ENCODE measurements at regions not wholly inside any gene's neighbourhood (a gene's known extent, or its start where the extent isn't known, plus 50 kb on each side); places are given as distances from the start of the nearest gene placed in this dataset.

DNA sequence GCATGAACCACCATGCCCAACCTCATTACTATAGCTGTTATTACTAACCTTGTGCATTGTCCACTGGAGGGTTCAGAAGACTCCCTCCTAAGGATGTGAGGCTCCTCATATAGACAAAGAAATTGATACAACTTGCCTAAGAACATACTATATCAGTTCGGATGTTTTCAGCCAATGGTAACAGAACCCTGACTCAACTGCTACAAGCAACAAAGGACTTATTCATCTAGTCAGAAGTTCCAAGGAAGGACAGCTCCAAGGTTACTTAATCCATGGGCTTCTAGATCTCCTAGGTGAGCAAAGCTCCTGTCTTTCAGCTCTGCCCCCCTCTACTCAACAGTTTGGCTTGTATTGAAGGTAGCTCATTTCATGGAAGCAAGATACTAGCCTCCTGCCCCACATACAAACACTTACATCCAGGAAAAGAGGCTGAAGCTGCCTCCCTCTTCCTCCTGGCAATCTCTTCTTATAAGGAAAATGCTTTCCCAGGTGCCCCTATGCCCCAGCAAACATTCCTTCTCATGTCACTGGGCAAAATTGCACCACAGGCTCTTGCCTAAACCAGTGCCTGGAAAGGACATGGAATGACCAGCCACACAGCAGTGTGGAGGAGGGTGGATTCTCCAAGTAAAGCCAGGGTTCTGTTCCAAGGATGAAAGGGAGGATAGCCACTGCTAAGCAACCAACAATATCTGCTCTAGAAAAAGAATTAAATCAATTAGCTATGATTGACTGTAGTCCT, 497.8 kb downstream of the FOXO1 start:
- no peak for DNase-seq (ENCODE audit: low spot score)

DNA sequence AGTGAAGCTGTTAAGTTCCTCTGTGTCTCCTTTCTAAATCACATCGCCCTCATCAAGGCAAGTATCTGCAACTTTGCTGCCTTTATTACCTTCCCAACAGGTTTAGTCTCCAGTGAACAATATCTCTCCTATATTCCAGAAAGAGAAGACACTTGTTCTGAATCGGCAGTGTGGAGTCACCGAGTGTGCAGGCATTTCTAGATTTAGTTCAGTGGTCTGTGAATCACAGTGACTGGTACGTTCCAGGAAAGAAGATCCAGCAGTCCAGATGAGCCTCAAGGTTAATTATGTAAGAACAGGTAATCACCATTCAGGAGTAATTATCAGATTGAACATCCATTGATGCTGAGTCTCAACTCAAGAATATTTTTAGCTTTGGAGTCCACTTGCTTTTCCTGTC, 497.0 kb downstream of the FOXO1 start:
- DNase-seq (ENCODE audit: low spot score) = no peak

DNA sequence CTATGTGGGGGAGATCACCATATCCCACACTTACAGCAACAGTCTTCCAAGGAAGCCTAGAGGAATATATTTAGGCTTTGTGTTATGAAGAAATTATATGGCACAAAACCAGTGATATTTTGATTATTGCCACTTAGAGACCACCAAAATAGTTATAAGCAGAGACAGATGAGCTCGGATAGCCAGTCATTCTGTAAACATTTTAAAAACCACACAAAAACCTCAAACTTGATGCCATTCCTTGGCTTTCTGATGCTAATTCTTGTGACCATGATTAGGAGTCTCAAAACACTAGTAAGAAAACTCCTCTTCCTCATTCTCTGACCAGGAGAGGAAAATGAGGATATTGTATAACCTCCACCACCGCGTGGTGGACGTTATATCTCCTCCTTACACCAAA, 496.4 kb downstream of the FOXO1 start:
- no peak for DNase-seq (ENCODE audit: low spot score)

DNA sequence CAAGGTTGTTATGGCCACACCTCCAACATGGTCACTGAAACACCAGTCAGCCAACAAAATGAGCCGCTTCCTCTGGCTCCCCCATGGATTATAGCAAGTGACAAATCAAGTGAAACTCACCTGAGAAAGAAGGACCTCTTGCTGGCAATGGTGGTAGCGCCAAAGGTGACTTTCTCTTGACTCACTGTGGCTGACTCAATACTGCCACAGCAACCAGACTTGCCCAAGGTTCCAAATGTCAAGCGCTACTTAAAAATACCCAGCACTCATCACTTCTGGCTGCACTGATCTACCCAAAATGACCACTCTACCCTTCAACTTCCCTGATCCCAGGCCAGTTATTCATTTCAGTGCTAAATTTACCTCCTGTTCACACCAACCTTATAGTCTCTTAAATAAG, 495.5 kb downstream of the FOXO1 start:
- DNase-seq (ENCODE audit: low spot score) = no peak

DNA sequence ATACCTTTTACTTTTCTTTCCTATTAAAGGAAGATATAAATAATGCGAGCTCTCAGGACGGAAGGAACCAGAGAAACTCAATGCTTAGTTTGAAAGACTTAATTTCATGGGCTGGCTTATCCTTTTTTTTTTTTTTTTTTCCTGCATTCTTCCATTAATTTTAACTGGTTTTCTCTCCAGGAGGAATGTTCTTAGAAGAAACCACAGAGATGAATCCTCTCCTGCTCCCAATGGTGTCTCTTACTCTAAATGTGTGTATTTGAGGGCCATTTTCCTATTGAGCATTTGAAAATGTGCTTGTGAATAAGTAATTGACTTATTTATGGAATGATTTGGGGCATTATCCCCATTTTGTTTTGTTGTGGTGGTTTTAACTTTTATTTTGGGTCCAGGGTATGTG, 494.9 kb downstream of the FOXO1 start:
- no peak for DNase-seq (ENCODE audit: low spot score)

DNA sequence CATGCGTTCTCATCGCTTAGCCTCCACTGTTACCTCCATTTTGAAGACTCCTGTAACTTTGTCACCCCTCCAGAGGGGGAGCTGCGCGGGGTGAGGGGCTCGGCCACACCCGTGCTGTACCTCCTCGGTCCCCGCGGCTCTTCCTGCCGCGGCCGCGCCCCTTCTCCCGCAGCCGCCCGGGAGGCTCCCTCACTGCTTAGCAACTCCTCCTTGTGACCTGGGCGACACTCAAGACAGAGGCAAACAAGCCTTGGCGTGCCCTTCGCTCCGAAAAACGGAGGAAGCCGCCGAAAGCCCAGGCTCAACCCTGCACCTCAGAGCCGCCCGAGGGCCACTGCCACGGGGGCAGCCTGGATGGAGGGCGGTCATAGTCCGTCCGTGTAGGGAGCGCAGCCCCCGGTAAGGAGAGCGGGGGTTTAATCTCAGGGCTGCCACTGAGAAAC, 494.3 kb downstream of the FOXO1 start:
- DNase-seq (ENCODE audit: low spot score) = no peak

DNA sequence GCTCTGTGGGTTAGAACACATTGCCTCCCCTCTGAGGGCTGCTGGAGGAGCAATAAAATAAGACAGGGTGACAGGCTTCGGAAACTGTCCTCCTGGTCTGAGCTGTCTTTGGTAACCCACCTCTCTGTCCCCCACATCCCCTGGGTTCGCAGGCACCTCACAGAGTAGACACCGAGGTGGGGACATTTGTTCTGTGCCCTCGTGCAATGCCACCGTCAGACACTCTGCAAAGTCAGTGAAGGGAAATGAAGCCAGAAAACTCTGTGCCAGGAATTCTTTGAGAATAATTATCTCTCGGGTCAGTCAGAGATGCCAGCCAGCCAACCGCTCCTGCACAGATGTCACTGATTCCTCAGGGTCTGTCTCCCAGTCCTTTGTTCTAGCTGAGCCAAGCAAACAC, 493.6 kb downstream of the FOXO1 start:
- DNase-seq (ENCODE audit: low spot score) = no peak

DNA sequence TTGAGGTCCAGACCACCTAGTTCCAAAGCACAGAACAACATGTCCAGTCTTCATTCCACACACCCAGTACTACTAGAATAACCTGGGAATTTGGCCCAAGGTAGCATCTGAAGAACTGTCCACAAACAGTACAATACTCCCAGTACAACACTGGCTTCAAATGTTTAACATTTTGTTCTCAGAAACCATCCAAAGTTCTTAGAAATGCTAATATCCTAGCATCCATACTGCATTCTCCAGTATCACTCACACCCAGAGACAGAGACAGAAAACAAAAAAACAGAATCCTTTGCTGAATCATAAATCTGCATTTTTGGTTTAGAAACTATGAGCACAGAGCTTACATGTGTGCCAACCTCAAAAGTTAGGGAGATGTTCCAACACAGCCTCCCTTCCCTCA, 490.8 kb downstream of the FOXO1 start:
- DNase-seq (ENCODE audit: low spot score) = no peak

DNA sequence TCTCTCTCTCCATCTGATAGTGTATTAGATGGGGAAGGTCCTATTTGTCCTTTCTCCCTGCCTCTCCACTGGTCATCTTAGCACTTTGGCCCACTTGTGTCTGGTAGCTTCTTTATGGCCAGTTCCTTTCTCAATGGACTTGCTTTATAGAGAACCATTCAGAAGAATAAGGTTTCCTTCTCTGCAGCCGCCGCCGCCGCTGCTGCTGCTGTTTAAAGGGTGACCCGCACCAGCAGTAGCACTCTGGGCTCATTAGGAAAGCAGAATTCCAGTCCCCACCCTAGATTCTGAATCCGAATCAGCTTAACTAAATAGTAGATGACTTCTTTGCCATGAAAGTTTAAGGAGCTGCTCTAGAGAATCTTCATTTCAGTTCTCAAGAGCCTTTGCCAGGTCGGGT, 490.2 kb downstream of the FOXO1 start:
- DNase-seq (ENCODE audit: low spot score) = no peak

DNA sequence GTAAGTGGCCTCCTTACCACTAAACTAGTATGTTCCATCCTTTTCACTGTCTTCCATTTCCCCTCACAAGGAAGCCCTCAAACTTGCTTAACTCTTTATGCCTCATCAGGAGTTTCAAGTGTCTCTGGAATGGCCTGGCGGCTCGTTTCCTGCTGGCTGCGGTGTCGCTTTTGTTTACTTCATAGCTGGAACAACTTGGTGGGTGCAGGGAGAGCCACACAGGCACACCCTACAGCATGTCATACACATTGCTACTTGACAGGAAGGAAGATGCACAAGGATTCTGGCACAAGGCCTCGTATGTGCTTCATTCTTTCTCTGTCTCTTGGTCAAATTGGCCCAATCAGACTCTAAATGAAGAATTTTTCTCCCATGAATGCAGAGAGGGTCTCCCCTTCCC, 488.3 kb downstream of the FOXO1 start:
- no peak for DNase-seq (ENCODE audit: low spot score)

DNA sequence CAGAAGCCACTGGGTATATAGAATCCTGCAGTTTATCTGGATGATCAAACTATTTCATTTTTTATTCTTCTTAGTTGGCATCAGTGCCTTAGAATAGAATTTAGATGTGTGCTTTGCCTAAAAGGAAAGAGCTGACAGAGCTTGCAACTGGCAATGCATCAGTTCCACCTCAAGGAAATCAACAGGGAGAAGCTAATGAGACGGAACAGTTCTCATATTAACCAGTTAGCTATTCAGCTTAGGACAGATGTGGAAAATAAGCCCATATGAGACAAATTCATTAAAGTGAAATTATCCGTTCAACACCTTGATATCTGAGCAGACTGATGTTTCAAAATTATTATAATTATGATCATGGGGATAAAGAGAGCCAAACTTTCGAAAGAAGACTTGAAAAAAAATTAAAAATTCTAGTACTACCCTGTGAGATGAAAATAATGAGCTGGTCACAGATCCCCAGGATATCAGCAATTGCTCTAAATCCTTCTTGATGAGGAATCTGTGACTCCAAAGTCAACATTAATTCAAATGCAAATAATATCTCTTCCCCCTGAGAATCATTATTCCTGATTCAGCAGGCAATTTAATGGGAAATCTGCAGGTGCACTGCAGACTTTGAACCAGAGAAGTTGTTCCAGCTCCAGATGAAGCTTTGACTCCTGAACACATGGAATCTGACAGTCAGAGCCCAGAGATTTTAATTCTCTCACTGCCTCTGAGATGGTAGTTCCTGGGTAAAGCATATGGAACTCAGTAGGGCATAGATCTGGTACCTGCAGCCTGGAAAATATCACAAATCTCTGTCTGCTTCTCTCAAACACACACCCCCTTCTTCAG, 486.8 kb downstream of the FOXO1 start:
- DNase-seq (ENCODE audit: low spot score) = no peak

DNA sequence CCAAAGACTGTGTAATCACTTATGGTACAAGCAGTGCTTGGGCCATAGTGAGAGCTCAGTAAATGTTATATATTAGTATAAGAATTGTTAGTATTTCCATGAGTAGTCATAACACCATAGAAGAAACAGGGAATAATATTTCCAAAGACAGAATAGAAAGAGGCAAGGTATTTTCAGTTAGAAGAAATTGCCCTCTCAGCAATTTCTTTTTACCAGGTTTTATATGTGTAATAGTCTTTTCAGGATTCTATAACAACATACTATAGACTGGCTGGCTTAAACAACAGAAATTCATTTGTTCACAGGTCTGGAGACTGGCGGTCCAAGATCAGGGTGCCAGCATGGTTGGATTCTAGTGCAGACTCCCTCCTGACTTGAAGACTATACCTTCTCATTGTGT, 485.7 kb downstream of the FOXO1 start:
- DNase-seq (ENCODE audit: low spot score) = no peak

DNA sequence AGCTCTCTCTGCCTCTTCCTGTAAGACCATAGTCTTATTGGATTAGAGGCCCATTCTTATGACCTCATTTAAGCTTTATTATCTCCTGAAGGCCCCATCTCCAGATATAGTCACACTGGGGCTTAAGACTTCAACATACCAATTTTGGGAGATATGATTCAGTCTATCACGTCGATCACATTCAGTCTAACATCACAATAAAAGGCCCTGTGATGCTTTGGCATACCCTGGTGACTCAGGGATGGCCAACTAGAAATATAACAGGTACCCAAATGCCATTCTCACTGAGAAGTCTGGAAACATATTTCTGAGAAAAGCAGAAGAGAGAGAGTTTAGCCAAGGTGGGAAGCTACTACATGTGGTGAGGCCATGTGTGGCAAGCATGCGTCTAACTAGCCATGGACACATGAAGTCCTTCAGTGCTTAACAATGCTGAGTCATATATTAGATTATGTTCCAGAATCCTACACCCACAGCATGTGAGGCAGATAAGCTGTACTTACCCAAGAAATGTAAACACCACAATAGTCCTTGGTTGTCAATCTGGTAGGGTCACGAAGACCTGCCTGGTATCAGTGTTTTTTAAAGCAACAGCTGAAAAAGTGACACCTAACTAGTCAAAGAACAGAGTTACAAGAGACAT, 485.1 kb downstream of the FOXO1 start:
- no peak for DNase-seq (ENCODE audit: low spot score)

DNA sequence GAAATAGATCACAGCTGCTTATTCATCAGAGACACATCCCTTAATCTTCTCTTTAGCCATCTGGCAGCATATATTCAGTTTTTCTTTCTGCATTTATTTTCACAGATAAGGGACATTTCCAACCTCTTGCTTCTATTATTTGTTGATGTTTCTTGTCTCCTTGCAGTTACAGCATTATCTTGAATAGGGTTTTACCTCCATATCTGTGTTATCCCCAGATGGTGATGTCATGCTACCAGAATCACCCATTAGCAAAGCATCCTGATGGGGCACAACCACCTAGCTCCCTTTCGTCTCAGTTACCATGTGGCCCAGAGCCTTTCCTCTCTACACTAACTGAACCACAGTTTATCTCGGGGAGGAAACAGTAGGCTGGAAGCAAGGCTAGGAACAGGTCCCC, 483.9 kb downstream of the FOXO1 start:
- DNase-seq (ENCODE audit: low spot score) = no peak

DNA sequence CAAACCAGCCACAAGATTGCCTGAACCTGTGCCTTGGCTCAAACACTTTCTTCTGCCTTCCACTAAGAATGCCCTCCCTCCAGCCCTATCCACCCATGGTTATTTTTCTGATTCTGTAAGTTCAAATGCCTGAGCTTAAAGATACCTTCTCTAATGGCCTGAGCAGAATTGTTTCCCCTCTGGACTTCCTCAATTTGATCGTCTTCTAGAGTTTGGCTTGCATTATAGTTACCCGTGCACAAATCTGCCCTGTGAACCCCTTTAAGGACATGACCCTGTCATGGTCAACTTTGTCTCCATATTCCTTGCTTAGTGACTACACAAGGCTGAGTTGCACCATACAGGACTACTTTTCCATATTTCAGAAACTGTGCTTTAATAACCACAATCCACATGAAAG, 481.0 kb downstream of the FOXO1 start:
- no peak for DNase-seq (ENCODE audit: low spot score)

DNA sequence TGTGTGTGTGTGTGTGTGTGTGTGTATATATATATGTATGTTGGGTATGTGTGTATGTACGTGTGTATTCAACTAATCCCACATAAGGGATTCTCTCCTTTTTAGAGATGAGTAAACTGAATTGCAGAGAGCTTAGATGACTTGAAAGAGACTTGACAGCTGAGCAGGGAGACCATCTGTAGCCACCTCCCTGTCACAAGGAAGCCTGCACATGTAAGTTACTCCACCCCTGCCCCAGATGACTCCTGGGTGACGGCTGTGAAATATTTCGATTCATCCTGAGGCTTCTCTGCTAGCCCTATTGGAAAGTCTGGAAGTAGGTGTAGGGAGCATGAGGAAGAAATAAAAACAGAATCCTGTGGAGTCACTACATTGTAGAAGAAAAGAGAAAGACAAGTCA, 480.4 kb downstream of the FOXO1 start:
- DNase-seq (ENCODE audit: low spot score) = no peak

DNA sequence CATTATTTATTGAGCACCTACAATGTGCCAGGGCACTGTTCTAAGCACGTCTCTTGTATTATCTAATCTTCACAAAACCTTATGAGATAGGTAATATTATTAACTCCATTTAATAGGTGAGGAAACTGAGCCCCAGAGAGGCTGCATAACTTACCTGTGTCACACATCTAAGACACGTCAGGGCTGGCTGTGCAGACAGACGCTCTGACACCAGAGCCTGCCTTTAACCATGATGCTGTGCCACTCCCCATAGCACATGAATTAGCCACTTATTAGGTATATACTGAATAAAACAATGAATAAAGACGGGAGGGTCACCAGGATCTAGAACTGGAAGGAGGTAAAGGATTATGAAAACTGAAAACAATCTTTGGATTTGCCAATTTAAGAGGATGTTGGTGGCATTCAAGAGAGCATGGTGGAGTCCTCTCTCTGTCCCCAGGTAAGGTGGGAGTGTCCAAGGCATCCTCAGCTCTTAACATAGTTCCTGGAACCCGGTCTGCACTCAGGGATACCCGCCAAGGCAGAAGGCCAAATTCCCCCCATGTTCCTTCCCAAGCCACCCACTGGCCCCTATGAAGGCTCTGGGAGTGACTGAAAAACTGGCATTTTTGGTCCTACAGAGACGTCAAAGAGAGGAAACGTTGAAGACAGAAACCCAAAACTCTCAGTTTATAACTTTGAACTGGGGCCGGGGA, 479.7 kb downstream of the FOXO1 start:
- no peak for DNase-seq (ENCODE audit: low spot score)

DNA sequence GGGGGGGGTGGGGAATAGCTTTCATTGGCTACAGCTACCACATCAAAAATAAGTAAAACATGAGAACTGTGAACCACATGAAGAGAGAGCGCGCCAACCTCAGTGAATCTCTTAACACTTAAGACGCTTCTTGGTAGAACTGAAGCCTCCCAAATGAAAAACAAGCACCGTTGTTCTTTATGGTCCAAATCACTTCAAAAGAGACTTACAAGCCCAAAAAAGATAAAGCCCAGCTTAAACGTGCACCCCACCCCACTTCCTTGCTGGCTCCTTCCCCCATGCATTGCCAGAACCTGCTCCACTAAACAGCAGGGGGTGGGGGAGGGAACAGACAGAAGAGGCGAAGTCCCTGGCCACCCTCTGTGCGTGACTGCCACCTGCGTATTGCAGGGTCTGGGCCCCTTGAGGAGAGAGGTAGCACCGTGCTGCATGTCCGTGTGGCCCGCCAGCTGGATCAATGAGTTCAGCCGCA, 479.1 kb downstream of the FOXO1 start:
- DNase-seq (ENCODE audit: low spot score) = no peak

DNA sequence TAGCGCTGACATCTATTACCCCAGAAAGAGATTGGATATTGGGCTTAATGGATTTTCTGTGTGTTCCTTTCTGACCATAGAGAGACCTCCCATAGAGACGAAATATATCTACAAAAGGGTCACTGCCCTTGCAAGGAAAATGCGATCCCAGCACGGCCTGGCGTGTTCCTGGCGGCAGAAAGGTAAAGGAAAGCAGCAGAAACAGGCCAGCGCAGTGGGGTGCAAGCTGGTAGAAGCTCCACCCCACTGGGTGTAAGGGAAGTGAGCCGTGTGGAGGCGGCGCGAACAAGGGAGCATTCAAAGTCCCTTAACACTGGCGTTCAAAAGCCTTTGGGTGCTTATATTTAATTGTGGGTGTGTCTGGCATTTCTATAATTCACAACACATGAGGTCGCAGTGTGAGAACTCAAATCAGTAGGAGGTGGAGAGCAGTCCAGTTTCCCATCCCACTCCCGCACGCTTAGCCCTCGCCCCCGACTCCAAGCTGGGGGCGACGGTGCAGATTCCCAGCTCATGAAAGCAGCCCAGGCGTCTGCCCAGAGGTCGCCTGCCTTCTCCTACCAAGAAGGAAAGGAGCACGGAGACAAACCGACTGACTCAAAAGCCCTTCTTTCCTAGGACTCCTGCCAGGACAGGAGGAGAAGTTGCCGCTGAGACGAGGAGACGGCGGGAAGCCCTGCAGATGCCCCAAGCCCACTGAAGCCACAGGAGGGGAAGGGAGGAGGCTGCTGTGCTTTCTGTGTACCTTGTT, 478.4 kb downstream of the FOXO1 start:
- DNase-seq (ENCODE audit: low spot score) = no peak

DNA sequence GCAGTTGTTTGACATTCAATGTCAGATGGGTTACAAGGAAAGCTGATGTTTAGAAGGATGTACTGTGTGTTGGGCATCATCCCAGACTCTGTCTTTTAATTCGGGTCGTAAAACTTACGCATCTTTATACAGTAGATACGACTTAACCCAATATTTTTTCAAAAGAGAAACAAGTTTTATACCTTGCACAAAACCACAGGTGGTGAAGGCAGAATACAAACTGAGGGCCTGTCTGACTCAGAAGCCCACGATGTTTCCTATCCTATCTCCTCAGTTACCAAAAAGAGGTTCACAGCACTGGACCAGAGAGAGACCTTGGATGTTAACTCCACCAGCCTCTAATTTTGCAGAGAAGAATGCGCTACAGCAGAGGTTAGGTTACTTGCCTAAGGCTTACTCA, 477.0 kb downstream of the FOXO1 start:
- no peak for DNase-seq (ENCODE audit: low spot score)

DNA sequence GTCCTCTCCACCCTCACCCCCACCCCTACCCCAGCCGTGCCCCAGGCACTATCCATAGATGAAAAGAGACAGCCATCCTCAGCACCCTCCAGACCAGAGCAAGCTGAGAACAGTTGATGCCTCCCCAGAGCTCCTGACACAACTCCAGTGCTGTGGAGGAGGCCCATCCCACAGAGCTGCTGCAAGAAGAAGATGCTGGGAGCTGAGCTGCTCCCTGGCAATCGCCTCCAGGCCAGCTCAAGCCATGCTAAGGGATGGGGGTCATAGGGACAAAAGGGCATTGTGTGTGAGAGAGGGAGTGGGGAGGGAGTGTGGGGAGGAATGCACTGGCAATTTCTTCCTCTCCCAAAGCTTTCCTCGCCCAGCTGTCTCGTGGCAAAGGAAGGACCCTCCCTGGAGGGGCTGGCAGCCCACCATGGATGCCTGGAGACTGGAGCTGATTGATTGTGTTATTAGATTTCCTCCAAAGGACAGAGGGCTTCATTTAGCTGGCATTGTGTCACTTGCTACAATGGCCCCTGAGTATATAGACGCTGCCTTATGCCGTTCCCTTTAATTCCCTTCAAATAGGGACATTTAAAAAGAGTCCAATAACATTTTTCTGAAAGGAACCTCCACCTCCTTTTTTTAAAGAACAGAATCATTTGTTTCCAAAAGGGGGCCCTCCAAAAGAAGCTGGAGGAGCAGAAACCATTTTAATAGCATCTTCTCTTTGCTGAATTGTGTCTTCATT, 476.4 kb downstream of the FOXO1 start:
- DNase-seq (ENCODE audit: low spot score) = no peak
